ENCODE measurements at regions not wholly inside any gene's neighbourhood (a gene's known extent, or its start where the extent isn't known, plus 50 kb on each side); places are given as distances from the start of the nearest gene placed in this dataset.

DNA sequence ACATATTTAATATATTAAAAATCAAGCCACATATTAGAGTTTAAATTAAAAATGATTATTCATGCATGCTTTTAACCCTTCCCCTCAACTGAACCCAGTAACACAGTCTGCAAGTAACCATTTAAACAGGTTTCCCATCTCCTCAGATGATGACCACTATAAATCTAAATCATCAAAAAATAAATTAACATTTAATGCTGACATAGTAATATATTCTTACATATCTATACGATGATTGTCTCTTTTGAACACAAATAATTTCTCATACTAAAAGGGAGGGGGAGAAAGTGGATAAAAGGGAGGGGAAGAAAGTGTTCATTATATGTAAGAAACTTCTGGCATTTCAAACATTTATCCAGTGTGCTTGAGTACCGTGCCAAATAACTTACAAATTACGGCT is 701.6 kb downstream of the MTRR start:
- H3K9ac ChIP-seq (replicated peaks; ENCODE audit: extremely low read depth, insufficient read depth, low read length) = no peak overlapping the region
- H2AFZ ChIP-seq (ENCODE audit: low read depth, low read length) = no peak overlapping the region
- H3K27me3 ChIP-seq (ENCODE audit: control insufficient read depth in 2 of 2, insufficient read depth in 2 of 2, low read length in 2 of 2) = no peaks in the 10 kb centered on the region
- no peaks in the 10 kb centered on the region for H4K20me1 ChIP-seq (replicated peaks; ENCODE audit: control insufficient read depth, extremely low read depth, insufficient read depth, low read length)
- no peaks in the 10 kb centered on the region for H3K9me3 ChIP-seq (replicated peaks; ENCODE audit: control insufficient read depth, insufficient read depth, low read length)
- POLR2A ChIA-PET = no interaction called here
- no peaks in the 10 kb centered on the region for H3K4me1 ChIP-seq (ENCODE audit: control insufficient read depth, extremely low read depth, insufficient read depth, low read length)
- CTCF ChIA-PET = no interaction called here
- H3K9me1 ChIP-seq (replicated peaks; ENCODE audit: control insufficient read depth, extremely low read depth, insufficient read depth, low read length) = no peaks in the 10 kb centered on the region
- no TSS peak for BruUV-seq (replicated peaks)
- H3K4me2 ChIP-seq (ENCODE audit: insufficient read depth, low read length) = no peak overlapping the region
- DNase-seq (ENCODE audit: low read depth, low spot score) (no peak), FAIRE-seq (no peak)
- intact Hi-C loops (cut with micrococcal nuclease) (no loop called here), dilution Hi-C loops (cut with MboI; ENCODE audit: extremely low pct_ligation_motif_present, low sequenced_read_pairs) (no loop called here)
- no peak overlapping the region for H3K27ac ChIP-seq (ENCODE audit: insufficient read depth, low read depth, low read length)
- H3K36me3 ChIP-seq (ENCODE audit: control insufficient read depth in 2 of 2, extremely low read depth in 1 of 2, insufficient read depth in 2 of 2, low read length in 2 of 2) = no peaks in the 10 kb centered on the region
- TF ChIP-seq JUN (IDR thresholded peaks at IDR 0.05; ENCODE audit: borderline replicate concordance, insufficient read depth, insufficient read length, low read depth) = no peak
- no peak for TF ChIP-seq MYC (IDR thresholded peaks at IDR 0.05; ENCODE audit: low read depth, low read length)
- no peak for TF ChIP-seq EZH2 (IDR thresholded peaks at IDR 0.05; ENCODE audit: borderline replicate concordance, low read depth, low read length, severe bottlenecking)
- no peak for TF ChIP-seq POLR2A (IDR thresholded peaks at IDR 0.05; ENCODE audit: low read depth, low read length)
- no peak for TF ChIP-seq POLR2AphosphoS5 (IDR thresholded peaks at IDR 0.05; ENCODE audit: insufficient read depth, low read depth, low read length)
- TF ChIP-seq, protein P1, sequence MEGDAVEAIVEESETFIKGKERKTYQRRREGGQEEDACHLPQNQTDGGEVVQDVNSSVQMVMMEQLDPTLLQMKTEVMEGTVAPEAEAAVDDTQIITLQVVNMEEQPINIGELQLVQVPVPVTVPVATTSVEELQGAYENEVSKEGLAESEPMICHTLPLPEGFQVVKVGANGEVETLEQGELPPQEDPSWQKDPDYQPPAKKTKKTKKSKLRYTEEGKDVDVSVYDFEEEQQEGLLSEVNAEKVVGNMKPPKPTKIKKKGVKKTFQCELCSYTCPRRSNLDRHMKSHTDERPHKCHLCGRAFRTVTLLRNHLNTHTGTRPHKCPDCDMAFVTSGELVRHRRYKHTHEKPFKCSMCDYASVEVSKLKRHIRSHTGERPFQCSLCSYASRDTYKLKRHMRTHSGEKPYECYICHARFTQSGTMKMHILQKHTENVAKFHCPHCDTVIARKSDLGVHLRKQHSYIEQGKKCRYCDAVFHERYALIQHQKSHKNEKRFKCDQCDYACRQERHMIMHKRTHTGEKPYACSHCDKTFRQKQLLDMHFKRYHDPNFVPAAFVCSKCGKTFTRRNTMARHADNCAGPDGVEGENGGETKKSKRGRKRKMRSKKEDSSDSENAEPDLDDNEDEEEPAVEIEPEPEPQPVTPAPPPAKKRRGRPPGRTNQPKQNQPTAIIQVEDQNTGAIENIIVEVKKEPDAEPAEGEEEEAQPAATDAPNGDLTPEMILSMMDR (IDR thresholded peaks at IDR 0.05; ENCODE audit: extremely low read depth in 1 of 2, insufficient read depth in 1 of 2, low read depth in 1 of 2, low read length in 2 of 2) = no peak
- TF ChIP-seq, protein P2, sequence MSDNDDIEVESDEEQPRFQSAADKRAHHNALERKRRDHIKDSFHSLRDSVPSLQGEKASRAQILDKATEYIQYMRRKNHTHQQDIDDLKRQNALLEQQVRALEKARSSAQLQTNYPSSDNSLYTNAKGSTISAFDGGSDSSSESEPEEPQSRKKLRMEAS (IDR thresholded peaks at IDR 0.05; ENCODE audit: insufficient read depth, insufficient read length) = no peak
- no peak for TF ChIP-seq GATA2 (IDR thresholded peaks at IDR 0.05; ENCODE audit: insufficient read depth, insufficient read length, low read depth, low read length)
- no peak for TF ChIP-seq FOS (IDR thresholded peaks at IDR 0.05; ENCODE audit: borderline replicate concordance, insufficient read depth, low read length)
- H3K4me3 ChIP-seq (replicated peaks in 1 of 3; ENCODE audit: insufficient read depth in 1 of 3, low read depth in 1 of 3, low read length in 3 of 3) = no peak overlapping the region
- H3K79me2 ChIP-seq (ENCODE audit: control insufficient read depth, insufficient read depth, low read length) = no peaks in the 10 kb centered on the region

Data from endothelial cell of umbilical vein (primary cell).